HG02840 (cell line): ENCODE measurements at regions not wholly inside any gene's neighbourhood (a gene's known extent, or its start where the extent isn't known, plus 50 kb on each side); places are given as distances from the start of the nearest gene placed in this dataset.
"Not testable (repeated sequence)": the region's sequence is repeated elsewhere in the genome, so short reads cannot be mapped to it uniquely, and the experiment has no call there.

Experiments
- ATAC-seq: cut with Tn5 transposase; IDR thresholded peaks from one replicate; pipeline ENCODE4 v1.9.1; 2021; ENCODE audit warnings: mild to moderate bottlenecking, moderate library complexity, moderate number of reproducible peaks; ENCODE audit not compliant: unreplicated experiment, low FRiP score

DNA sequence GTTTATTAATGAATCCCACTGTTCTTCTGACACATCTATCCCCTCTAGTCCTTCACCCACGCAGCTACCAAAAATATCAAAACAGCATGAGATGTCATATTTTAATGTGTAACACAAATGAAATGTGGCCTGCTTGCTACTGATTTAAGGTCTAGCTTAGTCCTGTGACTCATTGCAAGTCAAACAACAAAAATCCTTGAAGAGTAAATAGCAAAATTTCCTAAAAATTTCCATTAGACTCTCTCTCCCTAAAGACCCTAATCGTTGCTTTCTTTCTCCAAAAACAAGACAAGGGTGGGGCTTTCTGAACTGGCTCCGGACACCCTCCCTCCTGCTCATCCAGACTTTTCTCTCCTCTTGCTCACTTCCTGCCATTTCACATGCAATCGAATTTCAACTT lies 99.9 kb upstream of the IPO5 start:
- ATAC-seq: no peak

DNA sequence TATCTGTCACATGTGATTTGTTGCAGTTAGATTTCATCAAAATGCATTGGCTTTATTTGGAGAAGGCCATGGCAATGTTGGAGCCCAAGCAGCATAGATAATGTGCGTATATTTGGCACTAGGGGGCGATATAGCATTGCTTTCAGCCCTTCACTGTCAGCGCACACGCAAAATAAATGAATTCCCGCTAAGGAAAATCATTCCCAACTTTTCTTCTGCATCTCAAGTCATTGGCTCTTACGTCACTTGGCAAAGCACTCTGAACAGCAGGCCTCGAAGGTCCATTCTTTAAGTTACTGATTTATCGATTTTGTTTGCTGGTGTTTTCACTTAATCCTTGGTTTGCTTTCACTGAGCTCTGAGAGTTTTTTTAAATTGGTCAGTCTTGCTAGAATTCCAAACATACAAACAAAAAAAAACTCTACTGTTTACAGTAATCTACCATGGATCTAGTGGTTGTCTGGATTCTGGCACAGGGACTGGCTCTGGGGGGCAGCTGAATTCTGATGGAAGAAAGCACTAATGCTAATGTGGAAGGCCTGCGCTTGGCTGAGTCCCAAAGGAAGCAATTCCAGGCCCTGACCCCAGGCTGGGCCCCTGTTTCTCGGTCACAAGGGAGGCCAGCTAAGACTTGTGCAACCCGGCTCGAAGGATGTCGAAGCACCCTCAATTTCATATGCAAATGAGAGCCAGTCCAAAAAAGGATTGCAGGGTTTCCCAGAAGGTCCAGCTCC lies 97.7 kb upstream of the IPO5 start:
- ATAC-seq: no peak

DNA sequence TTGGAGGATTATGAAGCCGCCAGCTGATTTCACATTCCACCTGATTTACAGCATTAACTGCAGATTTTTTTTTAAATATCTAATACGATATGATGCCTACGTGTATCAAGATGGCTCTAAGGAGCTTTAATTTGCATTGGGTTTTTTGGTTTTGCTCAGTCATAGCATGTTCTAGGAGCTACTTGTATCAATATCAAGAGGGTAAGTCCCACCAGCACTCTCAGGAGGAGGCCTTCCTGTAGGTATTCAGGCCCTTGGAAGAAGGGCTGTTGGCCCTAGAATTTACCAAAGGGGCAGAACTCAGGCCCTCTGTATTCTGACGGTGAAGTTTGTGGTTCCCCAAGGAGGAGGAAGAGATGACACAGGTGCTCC lies 97.2 kb upstream of the IPO5 start:
- no peak for ATAC-seq

DNA sequence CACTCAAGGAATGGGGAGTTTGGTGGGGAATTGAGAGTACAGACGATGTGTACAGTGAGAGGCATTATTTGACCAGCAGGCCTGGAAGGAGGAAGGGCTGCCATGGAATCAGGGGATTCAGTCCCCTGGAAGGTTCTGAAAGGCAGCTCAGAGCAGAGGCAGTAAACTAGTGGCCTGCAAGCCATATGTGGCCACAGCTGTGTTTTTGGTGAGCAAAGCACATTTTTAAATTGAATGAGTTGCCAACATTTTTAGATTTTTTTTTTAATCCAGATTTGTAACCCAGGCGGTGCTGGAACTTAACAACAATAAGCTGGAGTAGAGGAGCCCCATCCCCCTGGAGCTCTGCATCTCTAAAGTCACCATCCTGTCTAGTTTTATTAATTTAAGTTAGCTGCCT lies 95.3 kb upstream of the IPO5 start:
- ATAC-seq: no peak

DNA sequence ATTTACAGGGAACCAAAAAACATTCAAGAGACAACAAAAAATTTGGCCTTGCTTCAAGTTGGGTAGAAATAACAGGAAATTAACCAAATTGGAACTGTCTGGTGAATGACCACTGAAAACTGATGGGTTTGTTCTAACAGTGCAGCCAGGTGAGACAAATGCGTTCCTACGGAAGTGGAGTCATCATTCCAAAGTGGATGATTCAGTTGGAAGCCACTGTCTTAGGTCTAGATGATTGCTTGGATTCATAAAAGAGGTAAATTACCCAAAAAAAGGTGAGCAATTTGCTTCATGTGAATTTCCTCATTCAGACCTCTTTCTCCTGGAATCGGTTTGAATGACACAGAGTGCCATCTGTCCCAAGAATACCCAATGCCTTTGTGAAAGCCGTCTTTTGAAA lies 87.1 kb upstream of the IPO5 start:
- ATAC-seq: no peak

DNA sequence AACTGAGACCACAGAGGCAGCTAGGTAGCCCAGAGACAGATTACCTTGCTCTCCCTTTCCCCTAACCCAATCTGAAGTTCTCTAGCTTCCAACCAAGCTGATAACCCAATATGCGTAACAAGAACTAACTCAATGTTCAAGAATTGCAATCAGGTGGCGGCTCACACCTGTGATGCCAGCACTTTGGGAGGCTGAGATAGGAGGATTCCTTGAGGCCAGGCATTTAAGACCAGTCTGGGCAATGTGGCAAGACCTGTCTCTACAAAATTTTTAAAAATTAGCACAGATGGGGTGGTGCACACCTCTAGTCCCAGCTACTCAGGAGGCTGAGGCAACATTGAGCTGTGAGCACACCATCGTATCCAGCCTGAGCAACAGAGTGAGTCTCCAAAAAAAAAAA lies 86.7 kb upstream of the IPO5 start:
- ATAC-seq: no peak

DNA sequence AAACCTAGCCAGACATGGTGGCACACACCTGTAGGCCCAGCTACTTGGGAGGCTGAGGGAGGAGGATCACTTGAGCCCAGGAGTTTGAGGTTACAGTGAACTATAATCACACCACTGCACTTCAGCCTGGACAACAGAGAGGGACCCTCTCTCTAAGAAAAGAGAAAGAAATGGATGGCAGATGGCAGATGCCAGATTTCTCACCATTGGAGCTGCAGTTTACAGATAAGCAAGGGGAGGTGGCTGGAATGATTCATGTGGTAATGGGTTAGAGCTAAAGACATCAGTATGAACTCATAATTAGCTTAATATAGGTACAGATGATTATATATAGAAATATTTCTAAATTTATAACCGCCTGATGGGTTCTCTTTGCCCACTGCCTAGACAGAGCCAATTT lies 80.1 kb upstream of the IPO5 start:
- no peak for ATAC-seq

DNA sequence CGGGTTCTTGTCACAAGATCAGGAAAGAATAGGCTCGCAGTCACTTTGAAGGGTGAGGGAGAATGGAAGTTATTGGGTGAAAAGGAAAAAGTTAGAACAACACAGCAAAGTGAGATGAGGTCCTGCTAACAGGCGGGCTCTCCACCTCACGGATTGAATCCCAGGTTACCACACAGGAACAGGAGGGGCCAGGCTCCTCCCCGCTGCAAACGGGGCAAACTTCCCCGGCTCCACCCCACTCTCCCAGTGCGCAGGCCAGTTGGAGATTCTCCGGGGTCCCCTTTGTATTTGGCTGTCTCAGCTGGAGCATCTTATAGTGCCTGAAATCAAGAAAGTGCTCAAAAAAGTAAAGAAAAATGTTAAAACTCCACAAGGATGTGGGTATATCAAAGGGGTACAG lies 78.3 kb upstream of the IPO5 start:
- ATAC-seq: no peak

DNA sequence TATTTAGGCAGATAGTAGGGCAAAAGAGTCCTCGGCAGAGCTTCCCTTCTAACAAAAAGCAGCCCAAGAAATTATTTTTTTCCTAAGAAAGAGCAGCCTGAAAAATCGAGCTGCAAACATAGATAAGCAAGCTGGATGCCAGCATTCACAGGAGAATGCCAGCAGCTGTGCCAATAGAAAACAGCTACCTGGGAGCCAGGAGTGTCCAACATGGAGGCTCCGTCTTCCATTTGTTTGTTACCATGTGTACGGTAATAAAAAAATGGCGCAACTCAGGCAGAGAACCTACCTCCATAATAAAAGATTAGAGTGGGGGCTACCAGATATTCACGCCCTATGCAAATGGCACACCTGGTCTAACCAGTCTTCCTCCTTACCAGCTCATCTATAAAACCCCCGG lies 77.6 kb upstream of the IPO5 start:
- no peak for ATAC-seq

DNA sequence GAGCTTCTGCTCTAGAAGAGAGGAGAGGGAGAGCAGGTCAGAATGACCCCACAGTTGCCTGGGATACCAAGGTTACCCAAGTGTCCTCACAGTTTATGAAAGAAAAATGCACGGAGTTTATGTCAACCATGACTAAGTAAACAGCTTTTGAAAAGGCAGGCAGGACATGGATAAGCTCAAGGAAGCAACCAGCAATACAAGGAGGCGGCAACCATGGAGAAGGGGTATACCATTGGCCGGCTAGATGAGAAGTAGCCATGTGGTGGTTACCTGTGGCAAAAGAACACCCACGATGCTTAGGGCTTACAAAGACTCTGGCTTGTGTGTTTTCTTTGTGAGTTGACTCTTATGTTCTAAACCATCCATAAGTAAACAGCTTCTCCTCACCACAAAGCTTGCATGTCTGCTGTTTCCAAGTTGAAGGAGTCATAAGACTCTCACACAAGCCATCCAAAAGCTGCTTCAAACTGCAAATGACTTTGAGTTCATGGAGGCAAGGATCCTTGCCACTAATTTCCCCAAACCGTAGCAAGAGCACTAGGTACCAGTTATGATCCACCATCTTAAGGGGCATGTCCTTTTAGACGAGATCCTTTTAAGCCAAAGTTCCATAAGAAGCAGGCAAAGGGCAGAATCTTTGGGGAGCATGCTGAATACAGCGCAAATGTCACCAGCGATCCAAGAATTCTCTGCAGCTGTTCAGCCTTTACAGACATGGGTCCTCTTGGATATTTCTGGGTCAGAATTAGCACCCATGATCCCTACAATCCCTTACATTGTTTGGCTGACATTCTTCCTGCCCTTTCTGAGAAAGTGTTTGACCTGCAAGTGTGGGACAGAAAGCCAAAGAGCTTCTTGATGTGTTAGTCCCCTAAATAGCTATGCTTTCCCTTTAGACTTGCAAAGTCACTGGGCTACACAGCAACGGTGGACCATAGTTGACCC lies 74.8 kb upstream of the IPO5 start:
- no peak for ATAC-seq

DNA sequence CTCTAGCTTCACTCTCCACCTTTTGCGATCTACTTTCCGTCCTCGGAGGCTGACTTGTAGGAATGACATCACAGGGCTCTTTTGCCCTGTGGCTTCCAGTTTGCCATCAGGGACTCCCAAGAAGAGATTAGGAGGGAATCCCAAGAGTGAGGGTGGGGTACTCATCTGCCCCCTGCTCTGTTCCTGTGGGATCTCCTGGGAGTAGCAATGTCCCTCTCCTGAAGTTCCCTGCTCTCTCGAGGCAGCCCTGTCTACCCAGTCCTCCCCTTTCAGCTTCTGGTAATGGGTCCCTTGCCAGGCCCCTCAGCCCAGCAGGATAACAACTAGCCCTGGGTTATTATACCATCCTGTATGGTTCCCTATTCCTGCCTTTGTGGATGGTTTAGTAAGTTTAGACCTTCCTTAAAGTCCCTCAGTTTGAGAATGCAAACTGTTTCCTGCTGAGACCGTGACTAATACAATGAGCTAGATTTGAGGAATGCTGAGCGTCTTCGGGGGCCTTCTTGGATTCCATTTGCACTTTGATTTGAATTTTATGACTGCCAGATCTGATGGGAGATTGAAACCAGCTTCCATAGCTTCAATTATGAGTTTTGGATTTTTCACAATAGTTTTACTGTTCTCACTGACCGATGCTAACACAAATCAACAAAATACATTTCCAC lies 73.7 kb upstream of the IPO5 start:
- no peak for ATAC-seq

DNA sequence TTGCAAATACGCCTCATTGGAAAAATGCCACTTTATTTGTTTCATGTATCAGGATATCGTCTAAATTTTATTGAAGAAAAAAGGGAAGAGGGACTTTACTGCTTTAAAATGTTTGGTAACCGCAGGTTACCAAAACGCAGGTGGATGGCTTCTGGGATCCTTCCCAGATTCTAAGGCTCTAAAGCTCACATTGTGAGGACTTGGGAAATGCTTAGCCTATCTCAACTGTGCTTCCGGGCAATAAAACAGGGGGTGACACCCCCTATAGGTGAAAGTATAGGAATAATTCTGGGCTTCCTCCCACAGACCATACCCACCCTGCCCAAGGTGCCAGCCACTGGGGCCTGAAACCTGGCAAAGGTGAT lies 73.2 kb upstream of the IPO5 start:
- no peak for ATAC-seq

DNA sequence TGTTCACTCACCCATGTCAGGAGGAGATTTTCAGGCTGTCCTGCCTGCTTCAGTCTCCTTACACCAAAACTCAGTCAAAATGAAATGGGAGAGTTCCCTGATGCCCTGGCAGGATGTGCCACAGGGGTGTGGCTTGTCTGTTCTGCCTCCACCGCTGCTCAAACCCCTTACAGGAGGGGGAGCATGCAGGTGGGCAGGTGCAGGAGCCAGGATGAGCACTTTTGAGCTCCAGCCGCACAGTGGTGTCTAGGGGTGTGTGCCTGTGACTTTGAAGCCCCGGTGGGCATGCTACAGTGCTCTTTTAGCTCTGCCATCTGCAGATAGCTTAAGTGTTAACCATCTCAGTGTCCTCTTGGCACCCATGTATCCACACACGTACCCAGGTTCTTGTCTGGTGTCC lies 71.9 kb upstream of the IPO5 start:
- no peak for ATAC-seq

DNA sequence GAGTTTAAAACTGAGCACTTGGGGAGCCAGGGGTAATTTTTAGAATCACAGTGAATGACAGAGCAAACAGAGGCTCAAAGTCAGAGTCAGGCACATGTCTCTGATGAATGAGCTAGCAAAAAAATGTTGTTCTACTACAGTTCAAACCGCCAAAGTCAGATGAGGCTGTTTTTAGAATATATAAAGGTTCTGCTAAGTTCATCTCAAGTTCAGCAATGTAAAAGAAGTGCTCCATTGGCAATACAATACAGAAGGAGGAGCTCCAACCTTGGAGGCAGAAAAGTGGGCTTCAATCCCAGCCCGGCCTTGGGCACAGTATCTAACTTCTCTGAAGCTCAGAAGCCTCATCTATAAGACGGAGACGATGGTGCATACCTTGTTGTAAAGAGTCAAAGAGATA lies 70.1 kb upstream of the IPO5 start:
- ATAC-seq: no peak

DNA sequence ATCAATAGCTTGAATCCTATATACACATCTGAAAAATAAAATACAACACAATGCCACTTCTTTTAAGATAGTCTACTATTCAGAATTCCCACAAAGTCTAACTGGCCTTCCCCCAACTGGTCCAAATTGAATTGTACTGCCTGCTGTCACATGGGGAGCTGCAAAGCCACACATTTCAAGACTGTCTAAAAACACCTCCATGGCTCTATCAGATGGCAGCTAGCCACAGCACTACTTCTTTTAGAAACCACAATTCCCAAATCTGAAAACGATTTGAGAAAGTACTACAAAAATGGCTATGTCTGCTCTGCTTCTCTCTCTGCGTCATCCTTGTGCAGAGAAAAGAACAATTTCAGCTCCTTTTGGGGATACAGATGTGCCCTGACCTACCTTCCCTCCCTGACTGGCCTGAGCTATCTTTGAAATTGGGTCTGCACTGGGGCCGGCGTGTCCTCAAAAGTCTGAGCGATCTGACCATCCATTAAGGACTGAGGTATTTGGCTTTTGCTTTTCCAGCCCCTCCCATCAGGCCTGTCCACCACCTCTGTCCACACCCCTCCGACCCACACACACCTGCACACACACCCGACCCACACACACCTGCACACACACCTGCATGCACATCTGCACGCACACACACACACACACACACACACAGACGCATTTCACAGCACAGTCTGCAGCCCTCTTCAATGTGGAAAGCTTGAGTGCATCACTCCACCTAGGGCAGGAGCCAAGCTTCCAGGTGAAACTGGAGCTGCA lies 68.6 kb upstream of the IPO5 start:
- ATAC-seq: no peak

DNA sequence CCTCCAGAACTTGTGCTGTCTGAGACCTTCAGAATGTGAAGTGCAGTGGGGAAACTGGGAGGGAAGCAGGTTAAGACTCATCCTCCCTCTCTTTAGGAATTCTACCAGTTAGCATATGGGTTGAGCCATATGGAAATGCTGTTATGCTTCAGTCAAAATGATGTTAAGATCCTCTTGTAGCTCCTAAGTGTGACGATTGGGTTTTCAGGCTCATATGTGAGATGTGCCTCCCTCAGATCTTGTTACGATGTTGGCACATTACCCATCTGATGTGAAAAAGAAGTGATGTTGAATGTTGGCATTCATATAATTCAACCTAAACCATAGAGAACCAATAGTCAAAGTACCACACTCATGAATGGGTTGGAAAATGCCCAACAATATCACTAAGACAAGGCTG lies 67.8 kb upstream of the IPO5 start:
- no peak for ATAC-seq

DNA sequence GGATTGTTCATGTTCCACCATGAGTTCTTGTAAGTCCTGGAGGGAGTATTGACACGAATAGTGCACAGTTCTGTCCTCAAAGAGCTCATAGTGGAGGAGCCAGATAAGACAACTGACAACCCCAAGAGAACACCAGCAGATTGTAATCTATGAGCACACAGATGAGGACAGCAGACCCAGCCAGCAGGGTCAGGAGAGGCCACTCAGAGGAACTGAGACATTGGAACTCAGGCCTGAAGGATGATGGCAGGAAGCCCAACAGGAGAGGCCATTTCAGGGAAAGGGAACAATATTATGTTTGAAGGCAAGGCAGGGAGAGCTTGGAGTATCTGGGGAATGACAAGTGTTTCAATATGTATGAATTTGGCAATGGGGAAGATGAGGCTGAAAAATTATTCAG lies 63.7 kb upstream of the IPO5 start:
- no peak for ATAC-seq

DNA sequence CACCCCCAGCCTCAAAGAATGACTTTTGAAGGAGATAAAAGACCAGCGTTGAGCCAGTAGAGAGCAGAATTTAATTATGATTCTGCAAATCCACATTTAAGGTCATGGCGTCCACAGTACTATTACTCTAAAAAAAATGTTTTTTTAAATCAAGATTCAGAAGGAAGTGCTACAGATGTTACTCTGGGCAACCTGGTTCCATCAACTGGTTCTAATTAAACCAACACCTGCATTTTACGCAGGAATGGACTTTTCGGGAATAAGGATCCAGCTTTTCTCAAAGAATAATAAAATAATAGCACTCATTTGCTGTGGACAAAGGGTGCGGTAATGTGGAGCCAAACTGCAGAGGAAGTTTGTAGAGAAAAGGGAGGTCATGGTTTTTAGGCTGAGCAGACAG lies 62.9 kb upstream of the IPO5 start:
- no peak for ATAC-seq

DNA sequence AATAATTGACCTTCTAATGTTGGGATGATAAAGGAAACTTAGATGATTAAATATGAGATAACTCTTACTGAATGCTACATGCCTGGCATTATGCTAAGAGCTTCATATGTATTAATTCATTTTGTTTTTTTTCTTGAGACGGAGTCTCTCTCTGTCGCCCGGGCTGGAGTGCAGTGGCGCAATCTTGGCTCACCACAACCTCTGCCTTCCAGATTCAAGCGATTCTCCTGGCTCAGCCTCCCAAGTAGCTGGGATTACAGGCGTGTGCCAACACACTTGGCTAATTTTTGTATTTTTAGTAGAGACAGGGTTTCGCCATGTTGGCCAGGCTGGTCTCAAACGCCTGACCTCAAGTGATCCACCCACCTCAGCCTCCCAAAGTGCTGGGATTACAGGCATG lies 61.5 kb upstream of the IPO5 start:
- ATAC-seq: not testable (repeated sequence)

DNA sequence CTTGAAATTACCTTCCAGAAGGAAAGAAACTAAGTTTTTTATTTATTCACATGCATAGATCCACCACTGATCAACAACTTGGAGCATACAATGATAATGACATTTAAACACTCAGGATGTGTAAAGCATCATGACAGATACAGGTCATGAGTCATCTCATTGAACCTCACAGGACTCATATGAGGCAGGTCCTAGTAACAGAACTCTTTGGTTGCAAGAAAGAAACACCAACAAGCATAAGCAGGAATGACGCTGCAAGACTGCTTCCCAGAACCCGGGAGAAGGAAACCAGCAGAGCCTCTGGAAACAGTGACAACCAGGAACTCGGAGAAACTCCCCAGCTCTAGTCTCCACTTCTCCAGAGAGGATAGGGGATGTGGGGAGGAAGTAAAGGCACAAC lies 60.8 kb upstream of the IPO5 start:
- no peak for ATAC-seq

DNA sequence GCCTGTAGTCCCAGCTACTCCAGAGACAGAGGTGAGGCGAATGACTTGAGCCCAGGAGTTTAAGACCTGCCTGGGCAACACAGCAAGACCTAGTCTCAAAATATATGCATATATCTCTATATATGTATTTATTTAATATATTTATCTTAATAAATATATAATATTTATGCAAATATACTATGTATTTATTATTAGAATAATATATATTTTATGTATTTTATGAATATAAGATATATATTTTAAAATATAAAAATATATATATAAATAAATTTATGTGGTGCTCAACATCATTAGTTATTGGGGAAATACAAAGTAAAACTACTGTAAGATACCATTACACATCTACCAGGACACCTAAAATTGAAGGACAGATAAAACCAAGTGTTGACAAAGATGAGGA lies 58.1 kb upstream of the IPO5 start:
- ATAC-seq: no peak
